H54 (cell line): ENCODE measurements at regions not wholly inside any gene's neighbourhood (a gene's known extent, or its start where the extent isn't known, plus 50 kb on each side); places are given as distances from the start of the nearest gene placed in this dataset.

Source experiments
- DNase-seq: peaks from one replicate; pipeline ENCODE4 v3.0.0; 2011; ENCODE audit warnings: low spot score, mixed read lengths; ENCODE audit not compliant: insufficient read length
- FAIRE-seq: peaks from 3 replicates; lab custom pipeline; 2011; peaks lifted over from hg19 to GRCh38; lab: Jason Lieb, UNC
- POLR2A ChIP-seq: IDR thresholded peaks from 2 replicates; pipeline ENCODE4 v1.6.1; 2011; ENCODE audit warnings: low read depth, mild to moderate bottlenecking, low read length

DNA sequence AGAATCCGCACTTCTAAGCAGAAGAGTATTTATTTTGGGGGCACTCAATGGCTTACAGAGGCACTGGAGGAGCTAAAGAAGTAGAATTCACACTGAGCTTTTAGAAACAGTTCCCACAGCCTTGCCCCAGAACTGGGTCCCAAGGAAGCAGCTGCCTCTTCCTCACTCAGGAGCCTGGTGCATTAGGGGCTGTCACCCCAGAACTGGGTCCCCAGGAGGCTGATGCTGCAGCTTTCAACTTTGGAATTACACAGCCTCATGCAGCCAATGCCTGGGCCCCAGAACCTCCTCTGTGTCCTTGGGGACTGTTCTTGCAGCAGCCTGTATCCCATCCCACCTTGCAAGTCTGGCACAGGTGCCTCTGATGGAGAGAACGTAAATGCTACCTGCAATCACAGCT is 96.4 kb downstream of the DACT2 start:
- no peak for DNase-seq
- no peak for TF ChIP-seq POLR2A
- no peak for FAIRE-seq

DNA sequence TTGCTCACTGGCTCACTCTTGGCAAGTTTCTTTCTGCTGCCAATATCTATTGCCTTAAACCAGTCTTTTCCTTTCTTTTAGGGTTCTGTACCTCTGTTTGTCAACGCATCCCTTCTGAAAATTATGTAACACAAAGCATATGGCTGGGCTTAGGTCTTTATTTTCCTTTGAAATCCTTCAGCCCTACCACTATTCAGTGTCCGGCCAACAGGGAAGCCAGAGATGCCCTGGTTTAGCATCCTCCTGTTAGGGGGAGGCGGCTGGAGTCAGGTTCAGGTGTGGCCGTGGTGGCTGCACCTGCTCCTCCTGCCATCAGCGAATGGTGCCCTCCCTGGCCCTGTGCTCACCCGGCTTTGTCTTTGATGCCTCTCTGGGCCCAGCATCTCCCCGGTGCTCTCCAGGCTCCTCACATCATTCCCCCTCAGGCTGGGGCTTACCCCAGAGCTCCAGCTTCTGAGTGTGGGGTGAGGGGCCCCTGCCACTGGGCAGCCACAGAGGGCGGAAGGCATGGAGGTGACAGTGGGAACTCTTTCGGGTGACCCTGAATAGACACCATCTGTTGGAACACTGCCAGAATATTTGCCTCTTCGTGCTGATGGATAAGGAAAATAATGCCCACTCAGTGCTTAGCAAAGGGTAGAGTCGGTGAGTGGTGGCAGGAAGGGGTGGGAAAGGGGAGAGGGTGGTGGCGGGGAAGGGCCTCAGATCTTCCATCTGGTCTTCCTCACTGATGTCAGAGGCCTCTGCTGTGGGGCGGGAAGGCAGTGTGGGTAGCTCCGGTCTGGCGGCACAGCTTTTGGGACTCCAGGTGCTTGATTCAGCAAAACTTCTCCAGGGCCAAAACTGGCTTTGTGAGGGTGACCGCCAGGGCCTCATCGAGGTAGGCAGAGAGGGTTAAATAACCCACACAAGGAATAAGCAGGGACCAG is 97.2 kb downstream of the DACT2 start:
- DNase-seq (no peak), FAIRE-seq (no peak)
- TF ChIP-seq POLR2A = no peak

DNA sequence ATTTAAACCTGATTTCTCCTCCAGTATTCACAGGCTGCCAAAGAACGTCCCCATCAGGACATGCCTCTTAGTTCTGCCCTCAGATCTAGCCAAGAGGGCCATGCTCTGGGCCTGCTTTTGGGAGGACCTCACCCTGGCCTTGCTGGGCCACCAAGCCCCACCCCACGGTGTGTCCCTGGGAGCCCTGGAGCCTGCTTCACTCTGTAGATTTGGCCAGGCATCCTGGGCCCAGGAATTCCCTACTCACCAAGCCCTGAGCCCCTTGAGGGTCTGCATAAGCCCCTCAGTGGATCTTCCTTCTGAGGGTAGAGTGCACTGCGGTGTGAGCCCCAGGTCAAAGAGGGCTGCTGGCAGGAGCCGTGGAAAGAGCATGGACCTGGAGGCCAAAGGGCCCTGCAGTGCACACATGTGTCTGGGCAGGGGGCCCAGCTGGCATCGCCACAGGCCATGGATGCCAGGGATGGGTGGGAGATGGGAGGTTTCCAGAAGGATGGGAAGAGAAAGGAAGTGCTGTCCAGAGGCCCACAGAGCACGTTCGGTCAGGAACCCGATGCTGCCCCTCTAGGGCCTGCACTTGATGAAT is 98.0 kb downstream of the DACT2 start:
- TF ChIP-seq POLR2A = no peak
- no peak for DNase-seq
- no peak for FAIRE-seq

DNA sequence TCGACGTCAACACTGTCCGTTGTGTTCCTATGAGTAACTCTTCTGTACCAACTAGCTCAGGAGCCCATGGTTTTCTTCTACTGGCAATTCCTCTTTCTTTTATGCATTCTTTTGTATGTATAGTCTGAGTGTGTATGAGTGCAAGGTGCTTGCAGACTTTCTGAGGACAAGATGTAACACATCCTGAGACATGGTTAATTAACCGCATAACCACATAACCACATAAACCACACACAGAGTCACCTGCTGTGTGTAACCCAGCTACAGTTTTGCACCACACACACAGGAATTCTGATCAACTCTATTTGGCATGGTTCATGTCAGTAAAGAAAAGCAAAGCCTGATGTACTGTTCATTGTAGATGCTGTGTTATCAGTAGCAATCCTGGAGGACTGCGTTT is 98.6 kb downstream of the DACT2 start:
- FAIRE-seq (no peak), DNase-seq (no peak)
- TF ChIP-seq POLR2A = no peak

DNA sequence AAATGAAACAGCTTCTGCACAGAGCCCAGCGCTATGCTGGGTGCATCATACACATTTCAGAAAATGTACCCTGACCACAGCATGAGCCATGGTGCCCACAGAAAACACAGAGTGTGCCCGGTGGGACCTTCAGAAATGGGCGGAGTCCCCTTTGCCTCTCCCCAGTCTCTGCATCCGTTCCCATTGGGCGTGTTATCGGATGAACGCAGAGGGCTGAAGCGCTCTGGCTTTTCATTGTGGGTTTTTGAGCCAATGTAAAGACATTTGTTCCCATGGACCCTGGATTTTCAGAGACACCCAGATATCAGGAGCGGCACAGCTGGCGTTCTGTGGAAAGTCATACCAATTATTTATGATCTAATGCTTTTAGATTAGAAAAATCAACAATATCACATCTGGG is 99.8 kb downstream of the DACT2 start:
- FAIRE-seq = no peak
- DNase-seq = no peak
- no peak for TF ChIP-seq POLR2A

DNA sequence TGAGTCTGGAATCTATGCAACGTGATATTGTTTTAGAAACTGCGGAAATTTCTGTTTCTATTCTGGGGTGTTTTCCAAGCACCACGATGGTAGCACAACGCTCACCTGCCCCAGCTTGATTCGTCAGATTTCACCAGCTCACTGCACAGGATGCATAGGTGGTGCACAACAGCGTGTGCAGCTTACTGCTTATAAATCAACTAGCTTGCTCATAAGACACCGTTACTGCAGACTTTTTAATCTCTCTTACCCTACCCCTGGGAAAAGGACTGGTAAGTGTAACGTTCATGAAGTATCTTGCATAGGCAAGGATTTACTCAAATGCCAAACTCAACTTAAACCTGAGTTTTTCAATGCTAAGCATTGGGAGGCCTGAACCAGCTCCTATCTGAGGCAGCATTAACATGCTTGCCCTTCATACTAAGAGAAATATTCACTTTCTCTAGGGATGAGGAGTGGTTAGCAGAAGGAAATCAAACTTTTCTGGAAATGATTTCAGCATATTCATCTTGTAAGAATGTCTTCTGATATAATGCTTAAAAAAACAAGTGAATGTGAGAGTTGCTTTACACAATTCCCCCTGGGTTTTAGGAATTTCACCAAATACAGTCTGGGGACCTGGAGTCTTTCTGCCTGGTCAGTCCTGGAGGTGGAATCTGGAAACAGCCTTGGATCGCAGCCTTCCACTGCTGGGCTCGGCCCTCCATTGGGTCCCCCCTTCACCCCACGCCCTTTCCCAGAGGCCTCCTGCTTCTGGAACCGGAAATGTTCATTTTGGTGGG is 100.6 kb downstream of the DACT2 start:
- FAIRE-seq = no peak
- TF ChIP-seq POLR2A = no peak

DNA sequence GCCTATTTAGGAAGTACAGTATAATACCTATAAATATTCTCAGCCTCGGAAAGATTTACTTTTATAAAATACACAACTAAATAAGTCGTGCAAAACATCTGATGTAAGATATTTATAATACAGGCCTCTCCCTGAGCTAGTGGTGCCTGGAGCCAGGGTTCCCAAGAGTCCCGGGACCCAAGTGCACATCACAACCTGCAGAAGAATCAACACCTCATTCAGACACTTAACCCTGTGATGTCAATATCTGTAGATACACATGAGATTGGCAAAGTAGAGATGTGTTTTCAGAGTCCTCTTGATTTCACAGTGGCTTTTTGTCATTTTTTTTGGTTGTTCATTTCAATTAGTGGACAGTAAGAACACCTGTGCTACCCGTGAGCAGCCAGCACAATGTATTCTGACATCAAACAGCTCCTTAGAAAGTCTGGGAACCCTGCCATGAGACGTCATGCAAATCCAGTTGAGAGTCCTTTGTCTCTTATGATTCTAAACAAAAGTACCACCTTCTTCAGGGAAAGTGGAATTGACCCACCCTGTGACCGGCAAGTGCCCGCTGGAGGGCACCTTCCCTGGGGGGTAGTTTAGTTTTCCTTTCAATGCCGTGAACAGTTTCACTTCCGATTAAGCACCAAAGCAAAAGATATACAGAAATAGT is 101.6 kb downstream of the DACT2 start:
- TF ChIP-seq POLR2A = no peak
- FAIRE-seq (no peak), DNase-seq (no peak)

More for the DNA sequence above, 100.6 kb downstream of the DACT2 start:
- DNase-seq = no peak

DNA sequence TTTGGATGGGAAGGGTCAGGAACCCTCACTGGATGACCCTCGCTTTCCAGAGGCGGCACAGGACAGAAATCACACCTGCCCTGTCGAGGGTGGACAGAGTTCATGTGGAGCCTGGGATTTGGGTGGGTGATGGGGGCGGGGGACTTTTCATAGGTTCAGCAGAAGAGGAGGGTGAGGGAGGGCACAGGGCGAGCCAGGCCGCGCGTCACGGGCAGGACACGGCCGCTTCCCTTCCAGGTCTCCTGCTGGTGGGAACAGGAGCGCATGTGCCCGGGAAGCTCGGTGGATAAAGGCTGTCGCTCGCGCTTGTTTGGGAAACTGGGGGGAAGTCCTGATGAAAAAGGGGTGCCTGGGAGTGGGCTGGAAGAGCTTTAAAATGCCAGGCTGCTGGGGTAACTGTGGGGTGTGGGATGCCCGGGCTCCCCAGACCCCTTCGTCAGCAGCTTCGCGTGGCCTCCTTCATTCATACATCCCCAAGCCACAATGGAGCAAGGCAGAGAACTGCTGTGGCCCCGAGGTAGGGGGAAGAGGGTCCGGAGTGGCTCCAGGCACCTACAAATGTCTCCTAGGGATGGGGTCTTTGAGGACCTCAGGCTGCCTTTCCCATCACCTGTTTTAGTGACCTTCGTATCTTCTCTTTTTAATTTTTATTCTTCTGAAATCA is 102.2 kb downstream of the DACT2 start:
- FAIRE-seq (no peak), DNase-seq (no peak)
- no peak for TF ChIP-seq POLR2A

DNA sequence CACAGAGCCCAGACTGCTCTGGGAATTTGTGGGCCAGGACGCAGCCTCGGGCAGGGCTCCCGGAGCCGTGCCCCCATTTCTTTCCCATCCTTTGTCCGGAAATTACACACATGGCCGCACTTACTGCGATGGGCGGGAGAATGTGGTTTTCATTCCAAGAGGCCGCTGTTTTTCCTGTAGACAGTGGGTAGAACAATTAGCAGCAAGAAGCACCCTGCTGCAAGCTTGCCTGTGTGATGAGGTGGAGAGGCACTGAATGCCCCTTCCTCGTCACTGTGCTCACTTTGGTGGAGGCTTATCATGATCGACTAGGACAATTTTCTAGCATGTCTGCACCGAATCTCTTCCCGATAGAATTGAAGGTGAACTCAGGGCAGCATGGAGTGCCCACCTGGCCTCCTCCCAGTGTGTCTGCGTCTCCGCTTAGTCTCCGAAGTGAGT is 102.8 kb downstream of the DACT2 start:
- TF ChIP-seq POLR2A = no peak
- no peak for DNase-seq
- no peak for FAIRE-seq

DNA sequence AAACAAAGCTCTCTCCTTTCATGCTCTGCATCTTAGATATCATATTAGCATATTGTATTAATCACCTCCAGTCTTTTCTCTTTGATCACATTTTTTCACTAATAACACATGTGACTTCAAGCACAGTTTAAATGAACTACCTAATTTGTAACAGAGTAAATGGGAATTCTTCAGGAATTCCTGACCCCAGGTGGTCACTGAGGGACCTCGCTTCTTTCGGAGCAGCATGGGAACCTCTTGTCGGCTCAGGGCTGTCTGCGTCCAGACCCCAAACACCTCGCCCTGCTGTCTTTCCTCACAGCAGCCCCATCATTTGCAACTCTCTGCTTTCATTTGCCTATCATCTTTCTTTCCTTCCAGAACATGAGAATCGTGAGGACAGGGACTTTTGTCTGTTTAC is 103.5 kb downstream of the DACT2 start:
- no peak for TF ChIP-seq POLR2A
- DNase-seq (no peak), FAIRE-seq (no peak)

DNA sequence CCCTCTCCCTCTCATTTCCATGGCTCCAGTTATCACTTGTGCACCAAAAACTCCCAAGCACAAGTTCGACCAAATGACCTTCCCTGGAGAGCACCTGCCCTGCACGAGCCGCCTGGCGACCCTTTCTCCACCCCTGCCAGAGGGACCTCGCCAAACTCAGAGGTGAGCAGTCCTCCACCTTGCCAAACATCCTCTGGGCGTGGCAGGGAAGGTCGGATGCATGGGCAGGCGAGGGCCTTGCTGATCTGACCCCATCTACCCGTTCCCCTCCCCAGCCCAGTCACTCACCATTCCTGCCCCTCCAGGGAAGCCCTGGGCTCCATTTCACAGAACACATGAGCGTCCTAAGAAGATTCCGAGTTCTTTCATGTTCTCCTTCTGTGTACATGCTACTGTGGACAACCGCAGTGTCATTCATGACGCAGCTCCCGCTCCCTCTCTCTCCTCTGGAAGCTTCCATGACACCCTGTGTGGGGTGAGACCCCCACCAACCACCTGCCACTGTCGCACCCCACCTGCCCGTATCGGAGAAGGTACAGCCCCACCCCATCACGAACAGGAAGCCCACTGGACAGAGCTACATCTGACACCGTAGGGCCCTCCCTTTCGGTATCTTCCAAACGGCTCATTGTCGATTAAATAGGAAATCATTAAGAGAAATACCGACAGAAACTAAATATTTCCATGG is 104.3 kb downstream of the DACT2 start:
- no peak for DNase-seq
- FAIRE-seq = no peak
- no peak for TF ChIP-seq POLR2A

DNA sequence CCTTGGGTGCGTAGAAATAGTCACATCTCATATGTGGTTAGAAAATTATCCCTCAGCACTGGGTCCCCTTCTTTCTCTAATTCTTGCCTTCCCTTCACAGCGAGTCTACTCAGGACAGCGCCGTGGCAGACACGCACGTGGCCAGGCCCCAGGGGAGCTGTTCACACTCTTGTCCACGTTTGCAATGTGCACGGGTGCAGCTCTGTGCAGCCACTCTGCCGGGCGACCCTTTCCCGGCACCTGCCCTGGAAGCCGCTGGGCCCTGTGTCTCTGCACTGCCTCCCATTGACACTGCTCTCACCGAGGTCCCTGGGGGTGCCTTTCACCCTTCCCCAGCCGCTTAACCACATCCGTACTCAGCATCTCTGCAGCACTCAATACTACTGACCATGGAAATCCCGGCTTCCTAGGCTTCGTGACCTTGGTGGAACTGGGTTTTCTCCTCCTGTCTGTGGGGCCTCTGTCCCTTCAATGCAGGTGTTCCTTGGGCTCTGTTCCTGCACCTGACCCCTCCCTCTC is 104.9 kb downstream of the DACT2 start:
- TF ChIP-seq POLR2A = no peak
- FAIRE-seq (no peak), DNase-seq (no peak)

DNA sequence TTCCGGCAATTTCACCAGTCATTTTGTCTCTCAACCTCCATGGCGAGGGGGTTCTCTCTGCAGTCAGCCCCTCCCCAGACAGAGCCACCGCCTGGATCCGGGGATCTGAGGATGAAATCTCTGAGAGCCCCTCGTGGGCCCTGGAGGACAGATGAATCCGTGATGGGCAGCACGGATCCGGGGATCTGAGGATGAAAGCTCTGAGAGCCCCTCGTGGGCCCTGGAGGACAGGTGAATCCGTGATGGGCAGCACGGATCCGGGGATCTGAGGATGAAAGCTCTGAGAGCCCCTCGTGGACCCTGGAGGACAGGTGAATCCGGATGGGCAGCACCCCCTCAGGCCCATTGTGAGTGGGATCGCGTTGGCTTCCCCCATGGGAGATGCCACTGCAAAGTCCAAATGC is 106.5 kb downstream of the DACT2 start:
- TF ChIP-seq POLR2A = no peak
- FAIRE-seq (no peak), DNase-seq (no peak)
